ENCODE measurements at regions not wholly inside any gene's neighbourhood (a gene's known extent, or its start where the extent isn't known, plus 50 kb on each side); places are given as distances from the start of the nearest gene placed in this dataset.

DNA sequence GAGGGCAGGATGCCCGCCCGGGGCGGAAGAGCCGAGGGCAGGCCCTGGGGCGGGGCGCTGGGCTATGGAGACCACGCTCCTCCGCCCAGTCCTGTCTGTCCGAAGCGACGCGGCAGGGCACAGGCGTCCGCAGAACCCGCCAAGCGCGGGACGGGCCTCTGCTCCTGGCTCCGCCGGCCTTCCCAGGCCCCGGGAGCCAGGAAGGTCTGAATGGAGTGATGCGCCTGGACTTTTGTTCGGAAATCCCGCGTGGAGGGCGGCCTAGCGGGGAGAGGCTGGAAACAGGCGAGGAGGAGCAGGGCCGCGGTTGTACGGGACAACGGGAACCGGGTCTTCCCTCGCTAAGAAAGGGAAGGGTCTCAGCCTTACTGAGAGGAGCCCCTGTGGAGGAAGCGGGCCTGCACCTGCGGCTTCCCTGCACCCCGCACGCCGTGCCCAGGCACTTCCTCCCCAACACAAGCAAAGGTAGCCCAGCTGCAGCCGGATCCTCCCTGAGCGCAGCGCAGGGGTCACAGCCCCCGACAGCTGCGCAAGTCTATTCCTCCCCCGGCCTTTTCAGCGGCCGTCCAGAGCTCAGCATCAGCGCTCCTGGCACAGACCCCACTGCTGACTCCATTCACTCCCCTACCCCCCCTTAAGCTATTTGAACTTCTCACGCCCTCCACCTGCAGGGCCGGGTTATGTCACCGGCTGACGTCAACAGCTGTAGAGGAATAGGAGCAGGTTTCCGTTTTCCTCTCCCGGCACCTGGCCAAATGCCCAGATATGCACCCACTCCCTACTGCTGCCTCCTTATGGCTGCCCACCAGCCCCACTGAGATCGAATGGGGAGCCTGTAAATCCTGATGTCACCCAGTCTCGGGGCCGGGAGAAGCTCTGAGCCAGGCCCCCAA is 143.2 kb upstream of the RET start:
- H4K20me1 ChIP-seq (ENCODE audit: insufficient read depth, low read length), result no peaks in the 10 kb centered on the region
- H3K27ac ChIP-seq (ENCODE audit: low read length), result no peak overlapping the region
- H3K4me1 ChIP-seq (ENCODE audit: insufficient read depth, low read length), result no peaks in the 10 kb centered on the region
- TF ChIP-seq, protein P1, sequence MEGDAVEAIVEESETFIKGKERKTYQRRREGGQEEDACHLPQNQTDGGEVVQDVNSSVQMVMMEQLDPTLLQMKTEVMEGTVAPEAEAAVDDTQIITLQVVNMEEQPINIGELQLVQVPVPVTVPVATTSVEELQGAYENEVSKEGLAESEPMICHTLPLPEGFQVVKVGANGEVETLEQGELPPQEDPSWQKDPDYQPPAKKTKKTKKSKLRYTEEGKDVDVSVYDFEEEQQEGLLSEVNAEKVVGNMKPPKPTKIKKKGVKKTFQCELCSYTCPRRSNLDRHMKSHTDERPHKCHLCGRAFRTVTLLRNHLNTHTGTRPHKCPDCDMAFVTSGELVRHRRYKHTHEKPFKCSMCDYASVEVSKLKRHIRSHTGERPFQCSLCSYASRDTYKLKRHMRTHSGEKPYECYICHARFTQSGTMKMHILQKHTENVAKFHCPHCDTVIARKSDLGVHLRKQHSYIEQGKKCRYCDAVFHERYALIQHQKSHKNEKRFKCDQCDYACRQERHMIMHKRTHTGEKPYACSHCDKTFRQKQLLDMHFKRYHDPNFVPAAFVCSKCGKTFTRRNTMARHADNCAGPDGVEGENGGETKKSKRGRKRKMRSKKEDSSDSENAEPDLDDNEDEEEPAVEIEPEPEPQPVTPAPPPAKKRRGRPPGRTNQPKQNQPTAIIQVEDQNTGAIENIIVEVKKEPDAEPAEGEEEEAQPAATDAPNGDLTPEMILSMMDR (IDR thresholded peaks at IDR 0.05; ENCODE audit: borderline replicate concordance, extremely low read depth, low read length, poor library complexity, severe bottlenecking), result no peak
- no peak for TF ChIP-seq EZH2 (IDR thresholded peaks at IDR 0.05; ENCODE audit: borderline replicate concordance, low read depth, low read length, severe bottlenecking)
- H3K27me3 ChIP-seq (ENCODE audit: insufficient read depth, low read length, poor library complexity), result no peaks in the 10 kb centered on the region
- H2AFZ ChIP-seq (ENCODE audit: low read depth, low read length), result no peak overlapping the region
- H3K79me2 ChIP-seq (ENCODE audit: insufficient read depth, low read length), result no peaks in the 10 kb centered on the region
- no peak for DNase-seq
- no peak for ATAC-seq (ENCODE audit: insufficient read depth, low read depth)
- H3K4me2 ChIP-seq (ENCODE audit: insufficient read depth, low read length), result no peak overlapping the region
- no peaks in the 10 kb centered on the region for H3K36me3 ChIP-seq (ENCODE audit: insufficient read depth, low read length)
- no peak overlapping the region for H3K9ac ChIP-seq (ENCODE audit: low read depth, low read length)
- no peak overlapping the region for H3K4me3 ChIP-seq (ENCODE audit: low read depth in 1 of 2, low read length in 2 of 2)
- no peaks in the 10 kb centered on the region for H3K9me3 ChIP-seq (ENCODE audit: insufficient read depth, low read length, severe bottlenecking)

DNA sequence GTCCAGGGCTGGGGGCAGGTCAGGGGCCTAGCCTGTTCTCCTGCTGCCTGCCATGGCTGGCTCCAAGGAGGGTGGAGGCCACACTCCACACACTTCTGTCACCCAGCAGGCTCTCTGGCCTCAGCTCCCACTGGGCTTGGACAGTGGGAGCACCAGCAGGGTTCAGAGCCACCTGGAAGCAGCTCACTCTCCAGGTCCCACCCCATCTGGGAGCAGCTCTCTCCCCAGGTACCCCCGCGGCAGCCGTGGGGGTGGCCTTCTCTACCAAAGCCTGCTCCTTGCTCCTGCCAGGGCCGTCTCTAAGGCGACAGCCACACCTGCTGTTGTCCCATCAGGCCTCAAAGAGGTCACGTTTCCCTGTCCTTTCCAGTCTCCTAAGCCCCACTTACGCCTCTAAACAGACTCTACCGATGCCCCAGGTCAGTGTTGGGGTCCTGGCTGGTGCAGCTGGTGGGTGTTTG is 142.5 kb upstream of the RET start:
- Histone ChIP-seq H3K9me3 (ENCODE audit: insufficient read depth, low read length, severe bottlenecking) (no peaks in the 10 kb centered on the region), H3K9ac (ENCODE audit: low read depth, low read length) (no peak overlapping the region), H3K27ac (ENCODE audit: low read length) (no peak overlapping the region), H3K36me3 (ENCODE audit: insufficient read depth, low read length) (no peaks in the 10 kb centered on the region), H4K20me1 (ENCODE audit: insufficient read depth, low read length) (no peaks in the 10 kb centered on the region), H3K79me2 (ENCODE audit: insufficient read depth, low read length) (no peaks in the 10 kb centered on the region), H3K27me3 (ENCODE audit: insufficient read depth, low read length, poor library complexity) (no peaks in the 10 kb centered on the region), H2AFZ (ENCODE audit: low read depth, low read length) (no peak overlapping the region), H3K4me1 (ENCODE audit: insufficient read depth, low read length) (no peaks in the 10 kb centered on the region), H3K4me2 (ENCODE audit: insufficient read depth, low read length) (no peak overlapping the region), H3K4me3 (ENCODE audit: low read depth in 1 of 2, low read length in 2 of 2) (no peak overlapping the region)
- TF ChIP-seq, protein P1 (IDR thresholded peaks at IDR 0.05; ENCODE audit: borderline replicate concordance, extremely low read depth, low read length, poor library complexity, severe bottlenecking), result no peak
- no peak for TF ChIP-seq EZH2 (IDR thresholded peaks at IDR 0.05; ENCODE audit: borderline replicate concordance, low read depth, low read length, severe bottlenecking)
- ATAC-seq (ENCODE audit: insufficient read depth, low read depth), result no peak
- DNase-seq, result no peak

DNA sequence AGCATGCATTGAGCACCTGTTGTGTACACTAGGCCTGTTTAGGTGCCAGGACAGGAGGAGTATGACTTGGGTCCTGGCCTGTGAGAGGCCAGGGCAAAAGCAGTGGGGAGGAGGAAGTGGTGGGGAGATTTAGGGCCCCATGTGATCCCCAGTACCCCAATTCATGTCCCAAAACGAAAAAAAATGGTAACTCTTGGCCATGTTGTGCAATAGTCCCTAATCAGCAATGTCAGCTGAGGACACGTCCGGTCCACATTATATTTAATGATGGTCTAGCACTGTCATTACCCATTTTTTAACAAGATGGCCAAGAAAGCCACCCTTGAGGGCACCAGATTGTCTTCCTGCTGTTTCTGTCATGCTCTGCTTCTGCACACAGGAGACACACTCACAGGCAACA is 142.0 kb upstream of the RET start:
- ATAC-seq (ENCODE audit: insufficient read depth, low read depth) (no peak), DNase-seq (no peak)
- Histone ChIP-seq H3K27ac (ENCODE audit: low read length) (no peak overlapping the region), H2AFZ (ENCODE audit: low read depth, low read length) (no peak overlapping the region), H3K79me2 (ENCODE audit: insufficient read depth, low read length) (no peaks in the 10 kb centered on the region), H3K36me3 (ENCODE audit: insufficient read depth, low read length) (no peaks in the 10 kb centered on the region), H3K4me3 (ENCODE audit: low read depth in 1 of 2, low read length in 2 of 2) (no peak overlapping the region), H3K9ac (ENCODE audit: low read depth, low read length) (no peak overlapping the region), H3K9me3 (ENCODE audit: insufficient read depth, low read length, severe bottlenecking) (no peaks in the 10 kb centered on the region), H3K27me3 (ENCODE audit: insufficient read depth, low read length, poor library complexity) (no peaks in the 10 kb centered on the region), H3K4me2 (ENCODE audit: insufficient read depth, low read length) (no peak overlapping the region), H3K4me1 (ENCODE audit: insufficient read depth, low read length) (no peaks in the 10 kb centered on the region), H4K20me1 (ENCODE audit: insufficient read depth, low read length) (no peaks in the 10 kb centered on the region)
- TF ChIP-seq, protein P1 (IDR thresholded peaks at IDR 0.05; ENCODE audit: borderline replicate concordance, extremely low read depth, low read length, poor library complexity, severe bottlenecking), result no peak
- no peak for TF ChIP-seq EZH2 (IDR thresholded peaks at IDR 0.05; ENCODE audit: borderline replicate concordance, low read depth, low read length, severe bottlenecking)

All from DND-41 (cell line).